Breast epithelium (tissue), 4 donors: ENCODE measurements at regions not wholly inside any gene's neighbourhood (a gene's known extent, or its start where the extent isn't known, plus 50 kb on each side); places are given as distances from the start of the nearest gene placed in this dataset.

Source experiments
- DNase-seq, 2 donors: peaks; one replicate each; pipeline ENCODE4 v3.0.0-alpha.2; 2019; ENCODE audit warnings: low spot score in 2 of 2
- H3K27ac ChIP-seq, 2 donors: fragments of 200-600 bp; sonication (generic) in 1 of 2; one replicate each; pipeline ENCODE4 v1.5.1; 2016 to 2019; ENCODE audit warnings: mild to moderate bottlenecking in 1 of 2
- H3K27me3 ChIP-seq, 2 donors: fragments of 200-600 bp; sonication (generic) in 1 of 2; one replicate each; pipeline versions ENCODE4 v1.5.1 to v1.6.0; 2017 to 2019; ENCODE audit warnings: control low read depth in 1 of 2, mild to moderate bottlenecking in 1 of 2
- H3K36me3 ChIP-seq: fragments of 200-600 bp; one replicate; pipeline ENCODE4 v1.5.1; 2019
- H3K4me1 ChIP-seq, 2 donors: fragments of 200-600 bp; sonication (generic); one replicate each; pipeline ENCODE4 v1.5.1; 2016 to 2019; ENCODE audit warnings: control low read depth in 1 of 2
- H3K4me3 ChIP-seq, 3 donors: fragments of 200-600 bp; sonication (generic); 1 replicate in 2 of 3; 2 replicates in 1 of 3; pipeline ENCODE4 v1.5.1; 2016 to 2019; ENCODE audit warnings: mild to moderate bottlenecking in 3 of 3, moderate library complexity in 2 of 3
- H3K9me3 ChIP-seq, 2 donors: fragments of 200-600 bp; sonication (generic) in 1 of 2; one replicate each; pipeline ENCODE4 v1.5.1; 2016 to 2019; ENCODE audit warnings: control low read depth in 1 of 2
- CTCF ChIP-seq, 3 donors: fragments of 450-650 bp; IDR thresholded peaks; one replicate each; pipeline ENCODE4 v1.5.1; 2016 to 2017; ENCODE audit warnings: antibody characterized with exemption in 3 of 3, mild to moderate bottlenecking in 3 of 3, moderate library complexity in 3 of 3
- POLR2A ChIP-seq: fragments of 450-650 bp; IDR thresholded peaks from one replicate; pipeline ENCODE4 v1.6.1; 2016; ENCODE audit warnings: antibody characterized with exemption, mild to moderate bottlenecking, moderate library complexity
- POLR2AphosphoS5 ChIP-seq, 3 donors: sonication (generic); formaldehyde crosslinking; IDR thresholded peaks; one replicate each; pipeline ENCODE4 v1.6.1; 2017; ENCODE audit warnings: antibody characterized with exemption in 3 of 3
- intact Hi-C: fragments of 100-400 bp; cut with DNase I; formaldehyde crosslinking; loops from one replicate; pipeline ENCODE4 v1.15.1; 2023; ENCODE audit warnings: low total_unique reads

- no peak for TF ChIP-seq POLR2AphosphoS5 (IDR thresholded peaks at IDR 0.05)
- TF ChIP-seq POLR2A: no peak
- TF ChIP-seq CTCF (IDR thresholded peaks at IDR 0.05): no peak
- no peaks in the 10 kb centered on the region for H3K4me1 ChIP-seq
- DNase-seq: no peak
- intact Hi-C loops: no loop called here
- no peak overlapping the region for H3K27ac ChIP-seq
- no peak overlapping the region for H3K4me3 ChIP-seq
- no peaks in the 10 kb centered on the region for H3K36me3 ChIP-seq
- H3K9me3 ChIP-seq: no peaks in the 10 kb centered on the region
- no peaks in the 10 kb centered on the region for H3K27me3 ChIP-seq
Measured at GRCh38 chr4:126056116-126056650, 741.4 kb downstream of the FAT4 start.

- DNase-seq: no peak
- Histone ChIP-seq H3K27me3 (no peaks in the 10 kb centered on the region), H3K36me3 (no peaks in the 10 kb centered on the region), H3K4me3 (no peak overlapping the region), H3K27ac (no peak overlapping the region), H3K4me1 (no peaks in the 10 kb centered on the region), H3K9me3 (no peaks in the 10 kb centered on the region)
- no peak for TF ChIP-seq POLR2A
- no peak for TF ChIP-seq POLR2AphosphoS5 (IDR thresholded peaks at IDR 0.05)
- no peak for TF ChIP-seq CTCF (IDR thresholded peaks at IDR 0.05)
- intact Hi-C loops: no loop called here
Measured at GRCh38 chr4:126057371-126057770, 742.6 kb downstream of the FAT4 start.

- no peaks in the 10 kb centered on the region for H3K27me3 ChIP-seq
- H3K4me3 ChIP-seq: no peak overlapping the region
- no peaks in the 10 kb centered on the region for H3K4me1 ChIP-seq
- H3K27ac ChIP-seq: no peak overlapping the region
- intact Hi-C loops: no loop called here
- H3K36me3 ChIP-seq: no peaks in the 10 kb centered on the region
- no peaks in the 10 kb centered on the region for H3K9me3 ChIP-seq
- TF ChIP-seq POLR2A (no peak), CTCF (IDR thresholded peaks at IDR 0.05) (no peak), POLR2AphosphoS5 (IDR thresholded peaks at IDR 0.05) (no peak)
- DNase-seq: no peak
Measured at GRCh38 chr4:126058596-126058995, 743.8 kb downstream of the FAT4 start.

GRCh38 chr4:126061655-126062054, 746.9 kb downstream of the FAT4 start:
- Histone ChIP-seq H3K27me3 (no peaks in the 10 kb centered on the region), H3K9me3 (no peaks in the 10 kb centered on the region)
- TF ChIP-seq POLR2AphosphoS5 (IDR thresholded peaks at IDR 0.05) (no peak), CTCF (IDR thresholded peaks at IDR 0.05) (no peak), POLR2A (no peak)

GRCh38 chr4:126065016-126065415, 750.3 kb downstream of the FAT4 start:
- no peaks in the 10 kb centered on the region for H3K9me3 ChIP-seq
- H3K4me1 ChIP-seq: no peaks in the 10 kb centered on the region
- no peak for TF ChIP-seq POLR2A
- no peak for TF ChIP-seq CTCF (IDR thresholded peaks at IDR 0.05)
- no peak overlapping the region for H3K4me3 ChIP-seq
- H3K27ac ChIP-seq: no peak overlapping the region
- intact Hi-C loops: no loop called here
- H3K36me3 ChIP-seq: no peaks in the 10 kb centered on the region
- DNase-seq: no peak
- no peaks in the 10 kb centered on the region for H3K27me3 ChIP-seq

More at GRCh38 chr4:126061655-126062054, 746.9 kb downstream of the FAT4 start:
- DNase-seq: no peak
- no peaks in the 10 kb centered on the region for H3K4me1 ChIP-seq
- no peaks in the 10 kb centered on the region for H3K36me3 ChIP-seq
- no peak overlapping the region for H3K4me3 ChIP-seq
- intact Hi-C loops: no loop called here
- no peak overlapping the region for H3K27ac ChIP-seq
